HL-60 (cell line): ENCODE measurements at regions not wholly inside any gene's neighbourhood (a gene's known extent, or its start where the extent isn't known, plus 50 kb on each side); places are given as distances from the start of the nearest gene placed in this dataset.
A peak's percentile ranks its signal among the peaks of the same experiment; 100 is the strongest.

Experiments used
- GABPA ChIP-seq: IDR thresholded peaks from 2 replicates; pipeline ENCODE4 v1.6.1; 2012; ENCODE audit warnings: low read depth
- TF ChIP-seq, protein P1 (sequence below): IDR thresholded peaks from one replicate; pipeline ENCODE4 v1.5.1; 2011; ENCODE audit warnings: low read length, control low read depth, inconsistent platforms; ENCODE audit not compliant: insufficient read depth
- TF ChIP-seq, protein P2 (sequence below): IDR thresholded peaks from 2 replicates; pipeline ENCODE4 v1.6.1; 2012; ENCODE audit warnings: low read depth; ENCODE audit not compliant: insufficient replicate concordance

GRCh38 chr20:16801919-16802651 lies 53.9 kb downstream of the OTOR start:
- TF ChIP-seq, protein P1, sequence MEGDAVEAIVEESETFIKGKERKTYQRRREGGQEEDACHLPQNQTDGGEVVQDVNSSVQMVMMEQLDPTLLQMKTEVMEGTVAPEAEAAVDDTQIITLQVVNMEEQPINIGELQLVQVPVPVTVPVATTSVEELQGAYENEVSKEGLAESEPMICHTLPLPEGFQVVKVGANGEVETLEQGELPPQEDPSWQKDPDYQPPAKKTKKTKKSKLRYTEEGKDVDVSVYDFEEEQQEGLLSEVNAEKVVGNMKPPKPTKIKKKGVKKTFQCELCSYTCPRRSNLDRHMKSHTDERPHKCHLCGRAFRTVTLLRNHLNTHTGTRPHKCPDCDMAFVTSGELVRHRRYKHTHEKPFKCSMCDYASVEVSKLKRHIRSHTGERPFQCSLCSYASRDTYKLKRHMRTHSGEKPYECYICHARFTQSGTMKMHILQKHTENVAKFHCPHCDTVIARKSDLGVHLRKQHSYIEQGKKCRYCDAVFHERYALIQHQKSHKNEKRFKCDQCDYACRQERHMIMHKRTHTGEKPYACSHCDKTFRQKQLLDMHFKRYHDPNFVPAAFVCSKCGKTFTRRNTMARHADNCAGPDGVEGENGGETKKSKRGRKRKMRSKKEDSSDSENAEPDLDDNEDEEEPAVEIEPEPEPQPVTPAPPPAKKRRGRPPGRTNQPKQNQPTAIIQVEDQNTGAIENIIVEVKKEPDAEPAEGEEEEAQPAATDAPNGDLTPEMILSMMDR: peak; percentile 76
- TF ChIP-seq, protein P2, sequence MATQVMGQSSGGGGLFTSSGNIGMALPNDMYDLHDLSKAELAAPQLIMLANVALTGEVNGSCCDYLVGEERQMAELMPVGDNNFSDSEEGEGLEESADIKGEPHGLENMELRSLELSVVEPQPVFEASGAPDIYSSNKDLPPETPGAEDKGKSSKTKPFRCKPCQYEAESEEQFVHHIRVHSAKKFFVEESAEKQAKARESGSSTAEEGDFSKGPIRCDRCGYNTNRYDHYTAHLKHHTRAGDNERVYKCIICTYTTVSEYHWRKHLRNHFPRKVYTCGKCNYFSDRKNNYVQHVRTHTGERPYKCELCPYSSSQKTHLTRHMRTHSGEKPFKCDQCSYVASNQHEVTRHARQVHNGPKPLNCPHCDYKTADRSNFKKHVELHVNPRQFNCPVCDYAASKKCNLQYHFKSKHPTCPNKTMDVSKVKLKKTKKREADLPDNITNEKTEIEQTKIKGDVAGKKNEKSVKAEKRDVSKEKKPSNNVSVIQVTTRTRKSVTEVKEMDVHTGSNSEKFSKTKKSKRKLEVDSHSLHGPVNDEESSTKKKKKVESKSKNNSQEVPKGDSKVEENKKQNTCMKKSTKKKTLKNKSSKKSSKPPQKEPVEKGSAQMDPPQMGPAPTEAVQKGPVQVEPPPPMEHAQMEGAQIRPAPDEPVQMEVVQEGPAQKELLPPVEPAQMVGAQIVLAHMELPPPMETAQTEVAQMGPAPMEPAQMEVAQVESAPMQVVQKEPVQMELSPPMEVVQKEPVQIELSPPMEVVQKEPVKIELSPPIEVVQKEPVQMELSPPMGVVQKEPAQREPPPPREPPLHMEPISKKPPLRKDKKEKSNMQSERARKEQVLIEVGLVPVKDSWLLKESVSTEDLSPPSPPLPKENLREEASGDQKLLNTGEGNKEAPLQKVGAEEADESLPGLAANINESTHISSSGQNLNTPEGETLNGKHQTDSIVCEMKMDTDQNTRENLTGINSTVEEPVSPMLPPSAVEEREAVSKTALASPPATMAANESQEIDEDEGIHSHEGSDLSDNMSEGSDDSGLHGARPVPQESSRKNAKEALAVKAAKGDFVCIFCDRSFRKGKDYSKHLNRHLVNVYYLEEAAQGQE: no peak
- no peak for TF ChIP-seq GABPA
